Nephron (organoid): ENCODE measurements at regions not wholly inside any gene's neighbourhood (a gene's known extent, or its start where the extent isn't known, plus 50 kb on each side); places are given as distances from the start of the nearest gene placed in this dataset.

Experiments used
- H3K27ac Mint-ChIP-seq, 3 experiments: 2 replicates each; pipeline ENCODE4 v1.8.0; 2020; ENCODE audit warnings: mixed read lengths in 3 of 3, mild to moderate bottlenecking in 2 of 3, moderate library complexity in 1 of 3
- H3K27me3 Mint-ChIP-seq: 2 replicates; pipeline ENCODE4 v1.8.0; 2021; ENCODE audit warnings: low read depth, mild to moderate bottlenecking, moderate library complexity, mixed read lengths
- H3K36me3 Mint-ChIP-seq: 2 replicates; pipeline ENCODE4 v1.8.0; 2020; ENCODE audit warnings: low read depth, mixed read lengths
- H3K4me1 Mint-ChIP-seq: 2 replicates; pipeline ENCODE4 v1.8.0; 2020; ENCODE audit warnings: mixed read lengths
- H3K4me3 Mint-ChIP-seq, 3 experiments: 2 replicates each; pipeline ENCODE4 v1.8.0; 2020; ENCODE audit warnings: mild to moderate bottlenecking in 3 of 3, mixed read lengths in 3 of 3, moderate library complexity in 2 of 3
- H3K9me3 Mint-ChIP-seq: 2 replicates; pipeline ENCODE4 v1.8.0; 2020; ENCODE audit warnings: mixed read lengths
- CTCF ChIP-seq, 3 experiments: fragments of 200-600 bp; sonication (generic); IDR thresholded peaks; one replicate each; pipeline ENCODE4 v1.5.0; 2021; ENCODE audit warnings: antibody characterized with exemption in 3 of 3; ENCODE audit not compliant: unreplicated experiment in 3 of 3

- Mint-ChIP-seq H3K4me3 (no peak overlapping the region), H3K4me1 (no peaks in the 10 kb centered on the region), H3K36me3 (no peaks in the 10 kb centered on the region), H3K27me3 (no peaks in the 10 kb centered on the region), H3K27ac (no peak overlapping the region), H3K9me3 (peaks cover 7% of the 10 kb centered on the region)
- no peak for TF ChIP-seq CTCF (IDR thresholded peaks at IDR 0.05; ENCODE audit: unreplicated experiment in 3 of 3)
Measured at GRCh38 chr3:157775446-157775845, 272.2 kb upstream of the VEPH1 start.

GRCh38 chr3:157769378-157769777 lies 266.2 kb upstream of the VEPH1 start:
- Mint-ChIP-seq H3K36me3 (no peaks in the 10 kb centered on the region), H3K4me1 (no peaks in the 10 kb centered on the region), H3K9me3 (no peaks in the 10 kb centered on the region), H3K27me3 (no peaks in the 10 kb centered on the region), H3K27ac (no peak overlapping the region), H3K4me3 (no peak overlapping the region)
- no peak for TF ChIP-seq CTCF (IDR thresholded peaks at IDR 0.05; ENCODE audit: unreplicated experiment in 3 of 3)

GRCh38 chr3:157767607-157768006 lies 264.4 kb upstream of the VEPH1 start:
- H3K27me3 Mint-ChIP-seq = no peaks in the 10 kb centered on the region
- no peaks in the 10 kb centered on the region for H3K36me3 Mint-ChIP-seq
- TF ChIP-seq CTCF (IDR thresholded peaks at IDR 0.05; ENCODE audit: unreplicated experiment in 3 of 3) = no peak
- H3K4me1 Mint-ChIP-seq = no peaks in the 10 kb centered on the region
- H3K27ac Mint-ChIP-seq = no peak overlapping the region
- no peaks in the 10 kb centered on the region for H3K9me3 Mint-ChIP-seq
- H3K4me3 Mint-ChIP-seq = no peak overlapping the region

GRCh38 chr3:157763644-157764043 lies 260.4 kb upstream of the VEPH1 start:
- Mint-ChIP-seq H3K9me3 (no peaks in the 10 kb centered on the region), H3K27me3 (no peaks in the 10 kb centered on the region), H3K4me3 (no peak overlapping the region), H3K4me1 (no peaks in the 10 kb centered on the region), H3K27ac (no peak overlapping the region), H3K36me3 (no peaks in the 10 kb centered on the region)
- no peak for TF ChIP-seq CTCF (IDR thresholded peaks at IDR 0.05; ENCODE audit: unreplicated experiment in 3 of 3)

GRCh38 chr3:157759311-157759710 lies 256.1 kb upstream of the VEPH1 start:
- Mint-ChIP-seq H3K9me3 (no peaks in the 10 kb centered on the region), H3K4me3 (no peak overlapping the region), H3K4me1 (no peaks in the 10 kb centered on the region), H3K27ac (no peak overlapping the region), H3K36me3 (no peaks in the 10 kb centered on the region), H3K27me3 (peaks cover 4% of the 10 kb centered on the region)
- no peak for TF ChIP-seq CTCF (IDR thresholded peaks at IDR 0.05; ENCODE audit: unreplicated experiment in 3 of 3)

- no peaks in the 10 kb centered on the region for H3K9me3 Mint-ChIP-seq
- peak in 1 of 3 experiments; percentile 15 for TF ChIP-seq CTCF (IDR thresholded peaks at IDR 0.05; ENCODE audit: unreplicated experiment in 3 of 3)
- H3K36me3 Mint-ChIP-seq = no peaks in the 10 kb centered on the region
- no peaks in the 10 kb centered on the region for H3K4me1 Mint-ChIP-seq
- H3K27ac Mint-ChIP-seq = no peak overlapping the region
- no peak overlapping the region for H3K4me3 Mint-ChIP-seq
- H3K27me3 Mint-ChIP-seq = peaks cover 4% of the 10 kb centered on the region
Measured at GRCh38 chr3:157755233-157755632, 252.0 kb upstream of the VEPH1 start.
